ENCODE measurements at regions not wholly inside any gene's neighbourhood (a gene's known extent, or its start where the extent isn't known, plus 50 kb on each side); places are given as distances from the start of the nearest gene placed in this dataset.

DNA sequence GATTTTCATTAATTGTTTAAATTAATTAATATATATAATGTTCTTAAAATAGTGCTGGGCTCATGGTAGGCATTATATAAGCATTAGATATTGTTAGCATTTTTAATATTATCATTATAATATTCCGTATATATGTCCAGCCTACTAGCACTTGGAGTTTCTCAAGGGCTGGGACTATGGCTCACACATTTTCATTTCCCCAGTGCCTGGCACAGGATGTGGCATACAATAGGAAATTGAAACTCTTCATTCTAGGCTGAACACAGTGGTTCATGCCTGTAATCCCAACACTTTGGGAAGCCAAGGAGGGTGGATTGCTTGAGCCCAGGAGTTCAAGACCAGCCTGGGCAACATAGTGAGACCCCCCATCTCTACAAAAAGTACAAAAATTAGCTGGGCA lies 170.4 kb downstream of the RSL24D1 start:
- TF ChIP-seq CTCF (conservative IDR thresholded peaks at IDR 0.05; ENCODE audit: low read depth, low read length) (no peak), EZH2 (IDR thresholded peaks at IDR 0.05; ENCODE audit: low read length, unreplicated experiment) (no peak)
